GM19395 (cell line): ENCODE measurements at regions not wholly inside any gene's neighbourhood (a gene's known extent, or its start where the extent isn't known, plus 50 kb on each side); places are given as distances from the start of the nearest gene placed in this dataset.
A peak's percentile ranks its signal among the peaks of the same experiment; 100 is the strongest.

ENCODE experiments used
- ATAC-seq: cut with Tn5 transposase; IDR thresholded peaks from one replicate; pipeline ENCODE4 v1.9.1; 2021; ENCODE audit warnings: mild to moderate bottlenecking, moderate library complexity; ENCODE audit not compliant: unreplicated experiment

DNA sequence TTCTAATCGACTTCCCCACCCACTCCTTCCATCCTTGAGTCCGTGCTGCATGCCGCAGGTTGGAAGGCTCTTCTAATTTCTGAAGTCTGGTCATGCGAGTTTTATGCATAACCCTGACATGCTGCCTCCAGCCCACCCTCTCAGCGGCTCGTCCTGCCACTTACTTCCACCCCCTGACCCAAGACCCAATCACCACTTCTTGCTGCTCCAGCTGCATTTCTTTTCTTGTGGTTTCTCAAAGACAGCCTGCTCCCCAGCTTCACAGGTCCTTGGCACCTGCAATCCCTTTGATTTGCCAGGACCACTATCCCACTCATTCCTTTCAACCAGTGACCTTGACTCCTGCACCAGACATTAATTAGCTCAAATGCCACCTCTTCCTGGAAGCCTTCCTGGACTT is 486.7 kb downstream of the VRK1 start:
- no peak for ATAC-seq

DNA sequence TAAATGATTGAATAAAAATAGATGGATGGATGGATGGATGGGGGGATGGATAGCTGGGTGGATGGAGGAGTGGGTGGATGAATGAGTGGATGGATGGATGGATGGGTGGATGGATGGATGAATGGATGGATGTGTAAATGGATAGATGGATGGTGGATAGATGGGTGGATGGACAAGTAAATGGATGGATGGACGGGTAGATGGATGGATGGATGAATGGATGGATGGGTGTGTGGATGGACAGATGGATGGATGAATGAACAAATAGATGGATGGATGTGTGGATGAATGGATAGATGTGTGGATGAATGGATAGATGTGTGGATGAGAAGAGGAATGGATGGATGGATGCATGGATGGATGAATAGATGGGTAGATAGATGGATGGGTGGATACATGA is 490.8 kb downstream of the VRK1 start:
- no peak for ATAC-seq

DNA sequence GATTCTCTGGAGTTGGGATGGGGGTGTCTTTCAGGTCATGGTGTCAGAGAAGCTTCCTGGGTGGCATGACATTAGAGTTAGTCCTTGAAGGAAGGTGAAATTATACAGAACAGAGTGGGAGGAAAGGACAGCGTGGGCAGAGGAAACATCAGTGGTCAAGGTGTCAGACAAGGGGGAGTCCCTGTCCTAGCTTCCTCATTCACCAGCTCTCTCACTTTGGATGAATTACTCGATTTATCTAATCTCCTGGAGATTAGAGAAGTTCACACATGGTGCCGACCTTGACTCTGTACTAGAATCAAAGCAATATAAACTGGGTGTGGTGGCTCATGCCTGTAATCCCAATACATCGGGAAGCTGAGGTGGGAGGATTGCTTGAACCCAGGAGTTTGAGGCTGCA is 492.9 kb downstream of the VRK1 start:
- ATAC-seq = no peak

DNA sequence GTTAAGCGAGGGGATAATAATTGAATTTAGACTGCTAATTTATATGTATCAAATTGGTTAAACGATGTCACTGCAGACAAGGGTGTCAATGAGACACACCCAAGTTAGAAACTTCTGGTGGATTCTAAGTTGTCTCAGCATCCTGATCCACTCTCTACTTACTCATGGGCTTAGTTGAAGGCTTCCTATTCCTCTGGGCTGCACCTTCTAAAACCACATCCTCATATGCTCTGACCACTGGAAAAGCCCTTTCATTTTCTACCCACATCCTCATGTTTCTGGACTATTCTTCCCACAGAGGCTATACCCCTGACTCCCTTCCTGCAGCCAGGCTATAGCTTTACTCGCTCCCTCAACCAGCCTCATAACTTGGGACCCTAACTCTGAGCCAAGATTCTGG is 493.8 kb downstream of the VRK1 start:
- no peak for ATAC-seq

DNA sequence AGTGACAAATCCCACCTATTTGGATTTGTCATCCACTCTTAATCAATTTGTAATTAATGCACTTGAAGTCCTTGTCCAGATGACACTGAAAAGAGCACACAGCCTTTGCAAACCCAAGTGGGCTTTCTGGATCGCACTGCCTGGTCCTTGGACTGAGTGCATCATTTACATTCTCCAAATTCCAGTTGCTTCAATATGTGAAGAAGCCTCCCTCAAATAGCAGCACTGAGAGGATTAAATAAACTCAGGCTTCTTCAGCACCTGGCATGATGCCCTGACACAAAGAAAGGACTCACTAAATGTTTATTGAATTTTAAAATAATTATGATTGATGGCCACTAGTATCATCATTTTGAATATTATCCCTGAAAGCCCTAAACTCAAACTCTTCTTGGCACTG is 496.5 kb downstream of the VRK1 start:
- no peak for ATAC-seq

DNA sequence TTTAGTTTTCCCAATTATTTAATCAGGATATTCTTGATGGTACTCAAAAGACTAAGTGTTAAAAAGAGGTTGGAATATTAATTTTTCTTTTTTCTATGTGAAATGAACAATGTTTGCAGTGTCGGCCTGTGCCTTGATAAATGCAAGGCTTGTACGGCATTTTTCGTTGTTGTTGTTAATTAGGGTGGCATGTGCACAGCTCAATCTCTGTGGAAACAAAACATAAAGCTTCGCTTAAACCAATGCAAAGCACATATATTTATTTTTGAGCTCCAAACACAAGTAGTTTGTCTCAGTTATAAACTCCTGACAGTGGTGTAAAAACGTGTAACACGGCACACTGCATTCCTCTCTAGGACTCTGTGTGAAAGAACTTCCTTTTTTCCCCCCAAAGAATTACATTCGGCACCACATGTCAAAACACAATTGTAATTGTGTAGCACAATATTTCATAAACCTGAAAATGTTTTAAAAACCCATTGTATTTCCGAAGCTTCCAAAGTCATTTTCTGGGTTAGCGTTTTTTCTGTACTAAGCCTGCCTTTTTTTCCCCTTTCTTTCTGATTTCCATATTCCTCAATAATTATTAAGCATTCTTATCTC is 498.0 kb downstream of the VRK1 start:
- ATAC-seq = no peak

DNA sequence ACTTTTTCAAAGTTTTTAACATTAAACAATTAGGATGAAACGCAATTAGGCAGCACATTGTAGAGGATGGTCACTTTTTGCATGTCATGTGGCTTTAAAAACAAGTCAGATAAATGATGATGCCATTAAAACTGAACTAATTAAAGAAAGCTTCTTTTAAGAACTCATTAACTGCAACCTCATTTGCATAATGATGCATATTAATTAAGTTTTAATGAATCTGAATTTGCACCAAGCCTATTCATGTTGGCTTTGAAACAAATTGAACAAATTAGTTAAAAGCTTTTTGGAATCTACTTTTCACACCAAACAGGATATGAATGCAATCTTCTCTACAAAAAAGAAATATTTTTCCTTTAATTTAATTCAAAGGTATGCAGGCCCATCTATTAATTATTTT is 499.0 kb downstream of the VRK1 start:
- ATAC-seq = no peak

DNA sequence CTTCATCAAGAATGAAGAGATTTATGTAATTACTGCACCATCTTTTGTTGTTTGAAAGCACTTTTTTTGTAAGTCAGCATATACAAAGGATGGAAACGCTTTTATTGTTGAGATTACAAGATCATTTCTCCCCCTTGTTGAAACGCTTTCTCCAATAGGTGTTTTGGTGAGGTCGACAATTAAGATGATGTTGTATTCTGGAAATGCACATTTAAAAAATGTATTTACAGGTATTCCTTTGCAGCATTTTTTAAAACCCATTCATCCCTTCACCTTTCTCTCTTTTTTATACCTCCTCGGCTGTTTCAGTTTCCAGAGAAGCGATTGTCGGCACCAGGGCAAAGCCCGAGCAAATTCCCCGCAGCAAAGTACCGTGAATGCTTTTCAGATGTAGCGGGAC is 499.9 kb downstream of the VRK1 start:
- no peak for ATAC-seq

DNA sequence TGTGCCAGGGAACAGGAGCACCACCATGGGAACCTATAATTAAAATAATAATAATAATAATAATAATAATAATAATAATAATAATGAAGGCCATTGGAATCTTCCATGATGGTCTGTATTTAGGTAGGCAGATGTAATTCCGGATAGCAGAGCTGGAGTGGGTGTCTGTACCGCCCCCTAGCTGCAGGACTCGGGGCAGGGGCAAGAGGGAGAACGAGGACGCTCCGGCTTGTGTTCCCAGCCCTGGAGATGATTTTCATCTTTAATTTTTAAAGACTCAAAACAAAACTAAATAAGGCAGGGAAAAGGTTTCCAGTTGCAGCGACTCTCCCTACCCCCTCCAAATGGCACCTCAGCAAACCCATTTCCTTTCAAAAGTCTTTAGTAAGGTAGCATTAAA is 501.1 kb downstream of the VRK1 start:
- ATAC-seq = no peak

DNA sequence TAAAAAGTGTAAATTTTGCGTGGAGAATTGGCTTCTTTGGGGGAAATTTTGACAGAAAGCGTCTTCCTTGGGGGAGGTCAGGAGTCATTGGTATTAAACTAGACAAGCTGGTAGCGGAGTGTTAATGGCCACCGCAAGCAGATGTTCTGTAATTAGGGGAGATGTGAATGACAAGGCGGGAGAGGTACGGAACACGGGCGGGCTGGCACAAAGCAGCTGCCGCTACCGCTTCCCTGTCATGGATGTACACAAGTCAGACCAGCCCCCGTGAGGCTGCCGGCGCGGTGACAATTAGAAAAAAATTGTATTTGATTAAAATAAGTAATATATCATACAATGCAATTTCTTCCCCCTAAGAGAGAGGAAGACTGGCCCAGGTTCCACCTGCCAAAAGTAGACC is 501.6 kb downstream of the VRK1 start:
- ATAC-seq = no peak

DNA sequence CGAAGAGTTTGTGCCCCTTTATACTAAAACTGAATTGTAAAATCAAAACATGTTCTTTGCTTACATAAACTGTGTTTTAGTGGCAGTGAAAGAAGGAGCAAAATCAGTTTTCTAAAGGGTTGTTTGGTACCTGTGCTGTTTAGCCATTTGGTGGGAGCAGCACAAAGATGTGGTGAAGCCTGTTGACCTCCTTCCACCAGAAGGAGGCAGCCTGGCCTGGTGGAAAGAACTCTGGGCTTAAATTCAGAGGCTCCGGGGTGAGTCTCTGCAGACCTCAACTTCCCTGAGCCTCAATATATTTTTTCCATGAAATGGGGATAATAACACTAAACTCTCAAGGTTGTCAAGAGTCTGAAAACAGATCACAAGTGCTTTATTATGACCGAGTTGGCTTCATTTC is 502.5 kb downstream of the VRK1 start:
- ATAC-seq = no peak

DNA sequence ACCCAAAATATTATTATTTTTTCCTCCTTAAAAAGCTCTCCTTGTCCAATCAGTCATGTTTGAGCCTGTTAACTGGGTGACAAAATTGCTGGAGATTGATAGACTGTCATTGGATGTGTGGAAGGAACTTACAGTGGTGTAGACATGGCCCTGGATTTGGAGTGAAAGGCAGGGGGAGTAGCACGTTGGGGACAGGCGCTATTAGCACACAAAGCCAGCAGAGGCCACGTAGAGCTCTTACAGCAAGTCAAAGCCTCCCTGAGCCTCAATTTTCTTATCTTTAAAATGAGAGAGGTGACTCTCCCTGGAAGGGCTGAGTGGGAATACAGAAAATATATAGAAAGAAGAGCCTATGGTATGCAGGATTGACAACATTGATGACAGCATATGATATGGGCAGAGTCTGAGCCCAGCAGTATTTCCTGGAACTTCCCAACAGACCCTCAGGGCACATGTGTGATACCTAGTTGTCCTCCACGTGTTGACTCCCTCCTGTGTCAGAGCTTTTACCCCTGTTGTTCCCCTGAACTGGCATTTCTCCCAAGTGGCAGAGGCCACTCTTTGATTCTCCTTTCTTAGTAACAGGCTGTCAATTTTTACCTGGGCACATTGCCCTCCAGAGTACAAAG is 504.9 kb downstream of the VRK1 start:
- ATAC-seq = no peak

DNA sequence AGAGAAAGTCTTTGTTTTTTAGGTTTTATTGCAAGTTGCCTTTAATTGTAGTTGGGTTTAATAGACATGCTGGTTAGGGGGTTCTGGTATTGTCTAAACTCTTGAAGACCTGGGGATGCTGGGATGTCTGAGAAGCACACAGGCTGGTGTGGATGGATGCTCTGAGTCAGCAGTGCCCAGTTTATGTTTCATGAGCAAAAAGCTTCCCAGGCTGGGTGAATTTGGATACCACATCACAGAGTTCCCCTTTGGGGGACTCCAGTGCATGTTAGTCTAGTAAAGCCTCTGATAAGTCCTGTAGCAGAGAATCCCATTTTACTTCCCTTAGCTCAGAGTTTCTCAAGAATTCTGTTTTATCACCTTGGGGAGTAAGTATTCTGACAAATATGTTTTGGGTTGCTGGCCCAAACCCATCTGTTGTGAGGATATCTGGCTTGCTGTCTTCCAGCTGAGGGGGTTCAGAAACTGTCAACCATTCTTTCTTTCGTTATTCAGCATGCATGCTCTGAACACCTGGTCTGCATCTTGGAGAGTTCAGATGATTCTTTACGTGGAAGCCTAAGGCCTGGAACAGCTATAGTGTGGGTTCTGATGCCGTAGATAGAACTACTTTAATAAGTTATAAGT is 509.1 kb downstream of the VRK1 start:
- ATAC-seq = peak; percentile 77

DNA sequence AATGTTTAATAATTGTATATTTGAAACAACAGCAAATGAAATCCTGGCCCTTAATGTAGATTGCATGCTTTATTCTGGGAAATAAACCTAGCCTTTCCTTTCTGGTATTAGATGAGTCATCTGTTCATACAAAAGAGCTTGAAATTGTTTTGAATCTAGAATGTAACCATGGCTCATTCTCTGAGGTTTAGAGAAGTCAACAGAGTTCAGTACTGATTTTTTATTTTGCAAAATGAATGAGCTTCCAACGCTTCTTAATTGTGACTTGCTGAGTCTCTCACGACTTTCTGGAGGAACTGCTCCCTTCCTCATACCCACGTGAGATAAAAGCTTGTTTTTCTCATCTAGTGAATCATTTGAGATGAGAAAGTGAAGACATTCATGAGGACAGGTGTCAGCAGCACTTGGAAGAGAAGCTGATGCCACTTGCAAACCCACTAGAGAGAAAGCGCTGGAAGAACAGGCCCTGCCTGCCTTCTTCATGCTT is 509.6 kb downstream of the VRK1 start:
- peak; percentile 76 for ATAC-seq

DNA sequence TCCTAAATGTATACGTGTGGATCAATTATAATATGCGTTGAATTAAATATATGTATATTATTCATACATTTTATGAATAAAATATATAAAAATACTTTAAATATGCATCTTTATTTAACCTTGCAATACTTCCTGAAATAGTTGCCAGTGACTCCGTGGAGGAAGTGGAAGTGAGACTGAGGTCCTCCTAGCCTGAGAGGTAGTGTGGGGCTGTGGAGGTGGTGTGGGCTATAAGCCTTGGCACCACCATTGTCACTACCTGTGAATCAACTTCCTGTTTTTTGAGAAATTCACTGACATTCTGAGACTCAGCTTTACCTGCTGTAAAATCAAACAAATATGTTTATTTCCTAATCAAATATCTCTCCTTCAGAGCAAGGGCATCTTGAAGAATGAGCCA is 514.2 kb downstream of the VRK1 start:
- no peak for ATAC-seq

DNA sequence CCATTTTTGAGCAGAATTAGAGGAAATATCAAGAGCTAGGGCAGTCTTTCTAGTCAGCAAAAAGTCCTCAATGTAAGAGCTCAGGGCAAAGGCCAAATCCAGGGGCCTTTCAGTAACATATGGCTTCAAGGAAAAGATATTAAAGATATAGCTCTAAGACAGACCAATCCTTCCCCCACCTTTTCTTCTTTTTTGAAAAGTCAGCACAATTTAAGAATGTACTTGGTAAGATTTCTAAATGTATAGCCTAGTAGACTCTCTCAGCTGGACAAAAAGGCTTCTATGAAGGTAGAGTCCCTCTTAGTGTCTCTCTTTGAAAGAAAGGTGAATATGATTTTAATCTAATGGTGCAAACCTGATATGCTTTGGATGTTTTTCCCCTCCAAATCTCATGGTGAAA is 515.7 kb downstream of the VRK1 start:
- no peak for ATAC-seq

DNA sequence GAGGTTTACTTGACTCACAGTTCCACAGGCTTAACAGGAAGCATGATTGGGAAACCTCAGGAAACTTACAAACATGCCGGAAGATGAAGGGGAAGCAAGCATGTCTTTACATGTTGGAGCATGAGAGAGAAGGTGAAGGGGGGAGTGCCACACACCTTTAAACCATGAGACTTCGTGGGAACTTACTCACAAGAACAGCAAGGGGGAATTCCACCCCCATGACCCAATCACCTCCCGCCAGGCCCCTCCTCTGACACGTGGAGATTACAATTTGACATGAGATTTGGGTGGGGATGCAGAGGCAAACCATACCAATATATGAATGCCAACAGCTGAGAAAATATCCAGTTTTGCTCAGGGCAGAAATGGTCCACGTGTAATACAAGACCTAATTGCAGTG is 518.6 kb downstream of the VRK1 start:
- no peak for ATAC-seq

DNA sequence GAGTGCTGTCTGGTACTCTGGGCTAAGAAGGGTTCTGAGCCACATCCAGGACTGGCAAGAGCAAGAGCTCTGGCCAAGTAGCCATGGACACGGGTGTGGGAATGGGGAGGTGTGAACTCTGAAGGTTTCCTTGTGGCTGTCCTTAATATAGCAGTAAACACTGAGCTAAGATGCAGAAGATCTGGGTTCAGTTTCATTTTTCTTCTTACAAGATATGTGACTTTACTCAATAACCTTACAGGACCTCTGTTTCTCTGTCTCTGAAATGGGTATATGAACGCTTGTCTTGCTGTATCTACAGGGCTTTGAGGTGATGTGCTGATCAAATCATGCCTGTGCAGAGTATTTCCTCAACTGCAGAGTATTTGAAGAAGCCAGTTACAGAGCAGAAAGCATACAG is 521.2 kb downstream of the VRK1 start:
- no peak for ATAC-seq

DNA sequence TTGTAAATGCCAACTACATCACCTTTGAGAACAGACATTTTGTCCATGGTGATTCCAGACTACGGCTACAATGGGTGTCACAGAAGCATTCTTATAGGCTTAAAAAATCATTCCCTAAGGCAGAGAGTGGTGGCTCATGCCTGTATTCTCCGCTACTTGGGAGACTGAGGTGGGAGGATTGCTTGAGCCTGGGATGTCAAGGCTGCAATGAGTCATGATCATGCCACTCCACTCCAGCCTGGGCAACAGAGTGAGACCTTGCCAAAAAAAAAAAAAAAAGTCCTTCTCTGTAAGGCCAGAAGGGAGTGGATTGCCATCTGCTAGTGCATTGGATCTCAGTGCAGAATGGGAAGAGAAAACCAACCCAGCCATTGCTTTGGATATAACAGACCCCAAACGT is 522.5 kb downstream of the VRK1 start:
- ATAC-seq = no peak

DNA sequence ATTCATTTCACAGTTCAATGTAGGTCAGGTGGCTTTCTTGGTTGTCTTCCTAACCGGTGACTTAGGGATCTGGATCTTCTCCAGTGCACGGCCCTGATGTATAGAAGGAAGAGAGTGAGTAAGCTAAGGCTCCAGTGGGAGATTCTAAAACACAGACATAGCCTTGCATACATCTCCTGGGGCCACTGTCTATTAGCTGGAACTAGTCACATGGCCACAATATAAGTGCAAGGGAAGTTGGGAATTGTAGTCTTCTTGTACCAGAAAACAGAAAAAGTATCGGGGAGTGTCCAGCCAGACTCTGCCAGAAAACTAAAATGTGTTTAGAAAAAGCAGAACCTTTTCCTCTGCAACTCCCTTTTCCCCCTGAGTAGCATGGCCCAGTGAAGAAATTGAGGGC is 531.6 kb downstream of the VRK1 start:
- no peak for ATAC-seq

DNA sequence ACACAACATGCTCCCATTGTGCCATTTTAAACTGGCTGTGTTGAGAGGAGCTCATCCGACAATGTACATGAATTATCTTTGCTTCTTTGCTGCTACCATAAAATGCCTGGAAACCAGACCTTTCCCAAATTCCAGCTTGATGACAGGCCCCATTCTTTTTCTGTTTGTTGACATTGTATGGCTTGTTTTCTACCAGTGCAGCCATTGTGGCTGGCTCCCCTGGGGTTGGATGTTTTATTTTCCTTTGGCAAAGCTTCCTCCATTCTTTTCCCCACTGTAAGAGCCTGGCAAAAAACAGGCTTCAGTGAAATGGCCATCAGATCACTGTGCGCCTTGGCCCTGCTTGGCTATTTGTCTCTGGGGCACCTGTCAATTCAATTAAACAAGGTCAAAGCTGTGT is 532.5 kb downstream of the VRK1 start:
- no peak for ATAC-seq

DNA sequence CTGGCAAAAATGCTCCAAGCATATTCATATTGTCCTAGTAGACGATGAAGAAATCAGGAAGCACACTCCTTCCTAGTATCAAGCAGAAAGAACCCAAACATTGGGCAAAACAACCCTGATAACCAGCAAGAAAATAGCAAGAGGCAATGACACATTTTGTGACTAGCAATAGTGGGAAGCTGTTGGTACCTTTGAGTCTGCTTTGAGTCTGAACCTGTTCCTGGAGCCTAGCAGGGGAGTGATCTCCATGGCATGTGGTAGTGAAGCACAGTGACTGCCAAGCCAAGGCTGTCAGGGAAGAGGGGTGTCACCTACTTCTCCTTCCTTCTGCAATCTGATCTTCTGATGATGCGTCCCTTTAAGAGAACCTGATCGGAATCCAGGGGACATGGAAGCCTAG is 533.9 kb downstream of the VRK1 start:
- no peak for ATAC-seq

DNA sequence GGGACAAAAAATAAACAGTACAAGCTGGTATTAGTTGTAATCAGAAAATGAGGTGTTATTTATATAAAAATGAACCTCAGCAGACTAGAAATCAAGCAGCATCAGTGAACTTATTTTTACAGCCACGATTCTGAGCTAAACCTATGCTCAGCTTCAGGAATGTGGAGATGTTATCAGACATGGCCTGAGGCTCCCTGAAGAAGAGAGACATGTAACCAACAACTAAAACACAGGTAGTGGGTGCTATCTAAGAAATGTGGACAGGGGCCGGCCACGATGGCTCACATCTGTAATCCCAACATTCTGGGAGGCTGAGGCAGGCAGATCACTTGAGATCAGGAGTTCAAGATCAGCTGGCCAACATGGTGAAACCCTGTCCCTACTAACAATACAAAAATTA is 534.3 kb downstream of the VRK1 start:
- no peak for ATAC-seq
